GM12874 (cell line): ENCODE measurements at regions not wholly inside any gene's neighbourhood (a gene's known extent, or its start where the extent isn't known, plus 50 kb on each side); places are given as distances from the start of the nearest gene placed in this dataset.

ENCODE experiments used
- TF ChIP-seq, protein P1 (sequence below): IDR thresholded peaks from 2 replicates; pipeline ENCODE4 v1.5.1; 2011; ENCODE audit warnings: low read depth, mild to moderate bottlenecking, control low read depth, low read length, moderate library complexity; ENCODE audit not compliant: insufficient read depth

- TF ChIP-seq, protein P1, sequence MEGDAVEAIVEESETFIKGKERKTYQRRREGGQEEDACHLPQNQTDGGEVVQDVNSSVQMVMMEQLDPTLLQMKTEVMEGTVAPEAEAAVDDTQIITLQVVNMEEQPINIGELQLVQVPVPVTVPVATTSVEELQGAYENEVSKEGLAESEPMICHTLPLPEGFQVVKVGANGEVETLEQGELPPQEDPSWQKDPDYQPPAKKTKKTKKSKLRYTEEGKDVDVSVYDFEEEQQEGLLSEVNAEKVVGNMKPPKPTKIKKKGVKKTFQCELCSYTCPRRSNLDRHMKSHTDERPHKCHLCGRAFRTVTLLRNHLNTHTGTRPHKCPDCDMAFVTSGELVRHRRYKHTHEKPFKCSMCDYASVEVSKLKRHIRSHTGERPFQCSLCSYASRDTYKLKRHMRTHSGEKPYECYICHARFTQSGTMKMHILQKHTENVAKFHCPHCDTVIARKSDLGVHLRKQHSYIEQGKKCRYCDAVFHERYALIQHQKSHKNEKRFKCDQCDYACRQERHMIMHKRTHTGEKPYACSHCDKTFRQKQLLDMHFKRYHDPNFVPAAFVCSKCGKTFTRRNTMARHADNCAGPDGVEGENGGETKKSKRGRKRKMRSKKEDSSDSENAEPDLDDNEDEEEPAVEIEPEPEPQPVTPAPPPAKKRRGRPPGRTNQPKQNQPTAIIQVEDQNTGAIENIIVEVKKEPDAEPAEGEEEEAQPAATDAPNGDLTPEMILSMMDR, result no peak
These were observed 361.8 kb upstream of the ACTBL2 start for GRCh38 chr5:57844410-57844809.

- TF ChIP-seq, protein P1, result no peak
These were observed 360.4 kb upstream of the ACTBL2 start for GRCh38 chr5:57843059-57843367.

- TF ChIP-seq, protein P1, result no peak
These were observed 359.9 kb upstream of the ACTBL2 start for GRCh38 chr5:57842364-57843058.

- TF ChIP-seq, protein P1, result no peak
These were observed 359.2 kb upstream of the ACTBL2 start for GRCh38 chr5:57841676-57842363.

DNA sequence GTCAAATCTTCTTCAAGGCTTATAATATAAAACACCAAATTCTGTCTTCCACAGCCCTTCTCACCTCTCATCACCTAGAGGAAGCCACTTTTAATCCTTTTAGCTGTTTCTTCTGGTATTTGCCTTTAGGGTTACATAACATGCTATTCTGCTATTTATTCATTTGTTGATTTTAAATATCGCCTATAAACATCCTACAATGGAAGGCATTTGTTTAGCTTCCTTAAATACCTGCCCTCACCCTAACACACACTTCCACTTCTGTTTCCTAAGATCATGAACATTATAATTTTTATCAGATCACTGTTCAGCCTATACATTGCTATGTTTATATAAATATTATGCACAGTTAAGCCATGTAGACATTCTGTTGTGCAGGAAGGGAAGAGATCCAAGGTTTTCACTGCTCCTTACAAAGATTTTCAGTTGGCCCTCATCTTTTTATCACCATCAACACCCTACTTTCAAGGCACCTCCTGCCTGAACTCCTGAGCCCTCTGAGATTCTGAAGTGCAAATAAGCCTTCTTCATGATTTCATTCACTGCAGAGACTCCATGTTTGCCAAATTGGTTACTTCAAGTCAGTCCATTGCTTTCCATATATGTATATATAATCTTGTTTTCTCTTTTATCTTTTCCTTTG is 356.9 kb upstream of the ACTBL2 start:
- TF ChIP-seq, protein P1, result no peak

DNA sequence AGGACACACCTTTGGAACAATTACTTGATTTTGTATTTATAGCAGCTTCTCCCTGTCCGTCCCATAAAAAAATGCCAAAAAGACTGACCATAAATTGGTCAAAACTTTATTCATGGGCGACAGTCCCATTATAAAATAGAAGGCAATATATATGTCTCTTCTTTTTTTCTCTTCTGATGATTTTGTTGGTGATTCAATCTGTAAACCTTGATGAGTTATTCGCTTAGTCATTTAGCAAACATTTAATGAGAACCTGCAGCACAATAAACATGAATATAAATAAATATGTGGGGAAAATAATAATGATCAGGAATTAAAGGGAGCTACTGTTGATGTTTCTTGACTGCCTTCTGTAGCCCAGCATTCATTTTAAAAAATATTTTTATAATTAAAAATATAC is 356.4 kb upstream of the ACTBL2 start:
- TF ChIP-seq, protein P1, result no peak

DNA sequence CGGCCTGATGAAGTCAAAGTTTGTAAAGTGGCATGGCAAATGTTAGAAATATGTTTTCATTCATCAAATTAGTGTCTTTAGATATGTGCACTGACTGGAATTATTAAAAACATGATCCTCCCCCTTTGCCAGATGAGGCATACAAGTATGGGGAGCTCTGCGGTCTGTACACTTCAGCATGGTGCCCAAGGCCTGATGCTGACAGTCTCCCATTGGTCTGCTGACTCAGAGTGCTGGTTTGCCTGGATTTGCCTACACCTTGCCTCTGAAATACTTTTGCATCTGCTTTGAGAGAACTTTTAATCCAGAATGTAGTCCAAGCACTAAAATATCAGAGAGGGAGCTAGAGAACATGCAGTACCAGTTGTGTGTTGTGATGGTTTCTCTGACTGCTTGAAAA is 354.3 kb upstream of the ACTBL2 start:
- TF ChIP-seq, protein P1, result no peak
